ENCODE measurements at regions not wholly inside any gene's neighbourhood (a gene's known extent, or its start where the extent isn't known, plus 50 kb on each side); places are given as distances from the start of the nearest gene placed in this dataset.

- no peak for TF ChIP-seq AKNA (CRISPR knock-in tag; IDR thresholded peaks at IDR 0.05; ENCODE audit: borderline replicate concordance)
- peak; percentile 47 for TF ChIP-seq HNRNPK (IDR thresholded peaks at IDR 0.05; ENCODE audit: low read depth, low read length, poor library complexity, severe bottlenecking)
- no peak for TF ChIP-seq SOX6 (IDR thresholded peaks at IDR 0.05)
- TF ChIP-seq SOX6 (CRISPR knock-in tag; IDR thresholded peaks at IDR 0.05): peak; percentile 26; the same call in 1 of the 2 replicates
- peak; percentile 29; the same call in 1 of the 2 replicates for TF ChIP-seq ZNF672 (CRISPR knock-in tag; IDR thresholded peaks at IDR 0.05)
- peak; percentile 48; the same call in 1 of the 2 replicates for TF ChIP-seq PITX1 (CRISPR knock-in tag; IDR thresholded peaks at IDR 0.05)
- no peak for TF ChIP-seq ARNTL (CRISPR knock-in tag; IDR thresholded peaks at IDR 0.05)
- 0 out of 2 replicates have a peak, but pooled peaks have one; percentile 27 for TF ChIP-seq ZNF564 (CRISPR knock-in tag; IDR thresholded peaks at IDR 0.05)
- TF ChIP-seq ZNF317 (CRISPR knock-in tag; IDR thresholded peaks at IDR 0.05): no peak
- no peak for TF ChIP-seq ZNF772 (CRISPR knock-in tag; IDR thresholded peaks at IDR 0.05)
- no peak for TF ChIP-seq GLI4 (CRISPR knock-in tag; IDR thresholded peaks at IDR 0.05; ENCODE audit: borderline replicate concordance)
- TF ChIP-seq LCORL (IDR thresholded peaks at IDR 0.05): no peak
- peak; percentile 81 for TF ChIP-seq LCORL (CRISPR knock-in tag; IDR thresholded peaks at IDR 0.05)
- TF ChIP-seq TFDP1 (CRISPR knock-in tag; IDR thresholded peaks at IDR 0.05; ENCODE audit: borderline replicate concordance): no peak
- TF ChIP-seq KAT2B (IDR thresholded peaks at IDR 0.05; ENCODE audit: borderline replicate concordance, low read depth, low read length): no peak
- 0 out of 2 replicates have a peak, but pooled peaks have one; percentile 42 for TF ChIP-seq LBX2 (CRISPR knock-in tag; IDR thresholded peaks at IDR 0.05; ENCODE audit: borderline replicate concordance)
- no peak; the same call in 1 of the 2 replicates for TF ChIP-seq RARA (CRISPR knock-in tag; IDR thresholded peaks at IDR 0.05)
- peak; percentile 88 for TF ChIP-seq MYPOP (CRISPR knock-in tag; IDR thresholded peaks at IDR 0.05)
- no peak for TF ChIP-seq HINFP (CRISPR knock-in tag; IDR thresholded peaks at IDR 0.05; ENCODE audit: low read depth)
- TF ChIP-seq ZNF292 (CRISPR knock-in tag; IDR thresholded peaks at IDR 0.05; ENCODE audit: borderline replicate concordance, low read depth): no peak
Observed at GRCh38 chr6:56843476-56844349, 111.2 kb upstream of the BEND6 start (continued).

Data from HepG2 (cell line).